ENCODE measurements at regions not wholly inside any gene's neighbourhood (a gene's known extent, or its start where the extent isn't known, plus 50 kb on each side); places are given as distances from the start of the nearest gene placed in this dataset.

DNA sequence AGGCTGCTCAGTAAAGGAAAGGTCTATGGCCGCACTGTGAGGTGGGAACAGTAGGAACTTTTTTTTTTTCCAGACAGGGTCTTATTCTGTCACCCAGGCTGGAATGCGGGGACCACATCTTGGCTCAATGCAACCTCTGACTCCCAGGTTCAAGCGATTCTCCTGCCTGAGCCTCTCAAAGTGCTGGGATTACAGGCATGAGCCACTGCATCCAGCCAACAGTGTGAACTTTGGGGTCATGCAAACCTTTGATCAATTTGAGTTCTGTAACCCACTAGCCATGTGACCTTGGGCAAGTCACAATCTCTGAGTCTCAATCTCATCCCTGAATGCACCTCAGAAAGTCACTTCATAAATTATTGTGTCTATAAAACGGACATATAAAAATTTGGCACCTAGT lies 286.8 kb upstream of the CTNNB1 start (continued):
- no peak for TF ChIP-seq ZNF696 (CRISPR knock-in tag; conservative IDR thresholded peaks at IDR 0.05)

DNA sequence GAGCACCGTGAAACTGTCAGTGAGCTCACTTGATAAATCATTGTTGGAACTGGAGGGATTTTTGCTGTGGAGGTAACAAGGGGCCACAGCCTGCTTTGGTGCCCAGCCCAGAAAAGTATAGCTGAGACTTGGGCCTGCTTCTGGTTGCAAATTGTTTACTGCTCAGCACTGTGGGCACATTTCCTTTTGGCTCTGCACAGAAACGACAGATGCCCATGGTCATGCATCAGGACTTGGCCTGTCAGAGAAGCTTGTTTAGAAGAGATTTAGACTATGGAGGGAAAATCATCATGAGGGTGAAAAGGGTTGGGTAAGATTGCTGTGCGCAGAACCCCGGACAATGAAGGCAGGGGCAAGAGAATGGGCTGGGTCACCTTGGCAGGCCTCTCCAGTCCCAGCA lies 286.1 kb upstream of the CTNNB1 start:
- CTCF ChIA-PET (ENCODE audit: low intra/inter-chr PET ratio), result no interaction called here
- FAIRE-seq, result no peak
- intact Hi-C loops (cut with micrococcal nuclease), result no loop called here
- no peaks in the 10 kb centered on the region for H4K20me1 ChIP-seq (replicated peaks; ENCODE audit: control insufficient read depth, insufficient read depth, low read length)
- in situ Hi-C loops (cut with MboI), result no loop called here
- H3K4me1 ChIP-seq (replicated peaks in 1 of 2; ENCODE audit: control insufficient read depth in 2 of 2, insufficient read depth in 2 of 2, low read length in 2 of 2), result no peaks in the 10 kb centered on the region
- H3K9ac ChIP-seq (ENCODE audit: insufficient read depth in 1 of 2, low read depth in 2 of 2, low read length in 2 of 2), result no peak overlapping the region
- POLR2A ChIA-PET, result interaction anchor here (1.0 kb wide), 1 partner anchor 15 kb away, joined by 4 read pairs; no protein-coding TSS in a partner anchor
- no peak overlapping the region for H3K4me3 ChIP-seq
- H3K9me1 ChIP-seq (ENCODE audit: control insufficient read depth, insufficient read depth, low read length), result no peaks in the 10 kb centered on the region
- peaks cover 0 to 12% of the 10 kb centered on the region in 2 experiments; a peak in 2 of 5 replicates for H3K27me3 ChIP-seq (ENCODE audit: control insufficient read depth in 2 of 2, insufficient read depth in 2 of 2, low read length in 2 of 2)
- H3K4me2 ChIP-seq (ENCODE audit: insufficient read depth, low read length), result no peak overlapping the region
- 6% methylated on average over 4 of the region's 4 CpGs for WGBS (ENCODE audit: insufficient coverage, low coverage, missing lambda C conversion rate)
- H3K79me2 ChIP-seq (ENCODE audit: control insufficient read depth, insufficient read depth, low read length), result no peaks in the 10 kb centered on the region
- BruUV-seq (replicated peaks), result no TSS peak
- H3K36me3 ChIP-seq (ENCODE audit: control insufficient read depth, insufficient read depth, low read length), result no peaks in the 10 kb centered on the region
- ATAC-seq, result no peak
- no peak overlapping the region for H3K27ac ChIP-seq (ENCODE audit: extremely low read depth, low read depth, low read length)
- no peak overlapping the region for H2AFZ ChIP-seq (ENCODE audit: low read depth, low read length)
- no peak for DNase-seq (ENCODE audit: extremely low read depth in 1 of 4, low spot score in 3 of 4)
- H3K9me3 ChIP-seq (replicated peaks; ENCODE audit: control insufficient read depth, insufficient read depth, low read depth, low read length), result no peaks in the 10 kb centered on the region
- TF ChIP-seq HNRNPUL1 (IDR thresholded peaks at IDR 0.05; ENCODE audit: low read length) (no peak), ZNF133 (CRISPR knock-in tag; IDR thresholded peaks at IDR 0.05) (no peak), TFAM (CRISPR knock-in tag; conservative IDR thresholded peaks at IDR 0.05) (no peak), ZNF384 (IDR thresholded peaks at IDR 0.05; ENCODE audit: low read depth, low read length) (no peak), ZNF280B (CRISPR knock-in tag; IDR thresholded peaks at IDR 0.05) (no peak), NFIC (IDR thresholded peaks at IDR 0.05) (no peak), BCLAF1 (IDR thresholded peaks at IDR 0.05; ENCODE audit: borderline replicate concordance in 1 of 2, control insufficient read depth in 1 of 2, low read depth in 2 of 2, low read length in 1 of 2) (no peak), THRA (IDR thresholded peaks at IDR 0.05) (no peak), GMEB1 (CRISPR knock-in tag; IDR thresholded peaks at IDR 0.05) (no peak), BRD9 (IDR thresholded peaks at IDR 0.05; ENCODE audit: low read depth, partially characterized antibody) (no peak), FOXA1 (IDR thresholded peaks at IDR 0.05; ENCODE audit: borderline replicate concordance) (no peak), FOXP1 (CRISPR knock-in tag; IDR thresholded peaks at IDR 0.05) (no peak), RBM17 (IDR thresholded peaks at IDR 0.05; ENCODE audit: borderline replicate concordance, low read depth, low read length) (no peak), HDAC8 (tag; IDR thresholded peaks at IDR 0.05) (no peak)
